HUES48 (cell line): ENCODE measurements at regions not wholly inside any gene's neighbourhood (a gene's known extent, or its start where the extent isn't known, plus 50 kb on each side); places are given as distances from the start of the nearest gene placed in this dataset.

Source experiments
- H3K27ac ChIP-seq: one replicate; pipeline ENCODE4 v1.7.0; 2013; ENCODE audit warnings: low read depth, low read length, inconsistent platforms
- H3K27me3 ChIP-seq: 2 replicates; pipeline ENCODE4 v1.6.1; 2013; ENCODE audit warnings: mild to moderate bottlenecking, low read length; ENCODE audit not compliant: control insufficient read depth, insufficient read depth
- H3K36me3 ChIP-seq: 2 replicates; pipeline ENCODE4 v1.6.1; 2013; ENCODE audit warnings: low read length; ENCODE audit not compliant: control insufficient read depth, insufficient read depth
- H3K4me1 ChIP-seq: 2 replicates; pipeline ENCODE4 v1.6.1; 2013; ENCODE audit warnings: mild to moderate bottlenecking, low read length; ENCODE audit not compliant: control insufficient read depth, insufficient read depth
- H3K4me3 ChIP-seq: 2 replicates; pipeline ENCODE4 v1.5.1; 2013; ENCODE audit warnings: mild to moderate bottlenecking, low read depth, low read length
- H3K9ac ChIP-seq: 2 replicates; pipeline ENCODE4 v1.6.1; 2013; ENCODE audit warnings: mild to moderate bottlenecking, low read depth, low read length, moderate library complexity
- H3K9me3 ChIP-seq: 2 replicates; pipeline ENCODE4 v1.6.1; 2013; ENCODE audit warnings: low read length; ENCODE audit not compliant: control insufficient read depth, insufficient read depth

GRCh38 chr2:64770137-64770780 is 116.5 kb upstream of the SERTAD2 start:
- Histone ChIP-seq H3K27ac (no peak overlapping the region), H3K4me1 (0 out of 2 replicates have a peak, but pooled peaks cover 8% of the 10 kb centered on the region), H3K9me3 (no peaks in the 10 kb centered on the region), H3K27me3 (peaks cover 55% of the 10 kb centered on the region), H3K4me3 (no peak overlapping the region), H3K9ac (no peak overlapping the region), H3K36me3 (no peaks in the 10 kb centered on the region)

- H3K36me3 ChIP-seq, result no peaks in the 10 kb centered on the region
- H3K9ac ChIP-seq, result no peak overlapping the region
- no peaks in the 10 kb centered on the region for H3K9me3 ChIP-seq
- H3K27me3 ChIP-seq, result peaks cover 49% of the 10 kb centered on the region
- H3K4me3 ChIP-seq, result no peak overlapping the region
- no peak overlapping the region for H3K27ac ChIP-seq
- H3K4me1 ChIP-seq, result 0 out of 2 replicates have a peak, but pooled peaks cover 8% of the 10 kb centered on the region
These were observed 117.1 kb upstream of the SERTAD2 start for GRCh38 chr2:64770781-64771334.

GRCh38 chr2:64771737-64772136 is 118.0 kb upstream of the SERTAD2 start:
- Histone ChIP-seq H3K4me3 (no peak overlapping the region), H3K4me1 (0 out of 2 replicates have a peak, but pooled peaks cover 6% of the 10 kb centered on the region), H3K36me3 (no peaks in the 10 kb centered on the region), H3K27me3 (peaks cover 40% of the 10 kb centered on the region), H3K9ac (no peak overlapping the region), H3K9me3 (no peaks in the 10 kb centered on the region), H3K27ac (no peak overlapping the region)

- Histone ChIP-seq H3K9ac (no peak overlapping the region), H3K4me3 (no peak overlapping the region), H3K36me3 (no peaks in the 10 kb centered on the region), H3K9me3 (no peaks in the 10 kb centered on the region), H3K27ac (no peak overlapping the region), H3K4me1 (no peaks in the 10 kb centered on the region), H3K27me3 (peaks cover 27% of the 10 kb centered on the region)
These were observed 119.9 kb upstream of the SERTAD2 start for GRCh38 chr2:64773461-64774118.

GRCh38 chr2:64777841-64778240 is 124.1 kb upstream of the SERTAD2 start:
- Histone ChIP-seq H3K4me3 (no peak overlapping the region), H3K27me3 (no peaks in the 10 kb centered on the region), H3K27ac (no peak overlapping the region), H3K4me1 (no peaks in the 10 kb centered on the region), H3K9me3 (no peaks in the 10 kb centered on the region), H3K36me3 (no peaks in the 10 kb centered on the region), H3K9ac (no peak overlapping the region)

- Histone ChIP-seq H3K4me3 (no peak overlapping the region), H3K9ac (no peak overlapping the region), H3K27ac (no peak overlapping the region), H3K4me1 (no peaks in the 10 kb centered on the region), H3K9me3 (no peaks in the 10 kb centered on the region), H3K27me3 (no peaks in the 10 kb centered on the region), H3K36me3 (no peaks in the 10 kb centered on the region)
These were observed 125.5 kb upstream of the SERTAD2 start for GRCh38 chr2:64779117-64779690.

GRCh38 chr2:64780041-64780440 is 126.3 kb upstream of the SERTAD2 start:
- Histone ChIP-seq H3K4me1 (no peaks in the 10 kb centered on the region), H3K4me3 (no peak overlapping the region), H3K27me3 (no peaks in the 10 kb centered on the region), H3K27ac (no peak overlapping the region), H3K9me3 (no peaks in the 10 kb centered on the region), H3K9ac (no peak overlapping the region), H3K36me3 (no peaks in the 10 kb centered on the region)

GRCh38 chr2:64781711-64782390 is 128.1 kb upstream of the SERTAD2 start:
- no peaks in the 10 kb centered on the region for H3K9me3 ChIP-seq
- no peak overlapping the region for H3K9ac ChIP-seq
- no peaks in the 10 kb centered on the region for H3K4me1 ChIP-seq
- no peaks in the 10 kb centered on the region for H3K27me3 ChIP-seq
- H3K4me3 ChIP-seq, result no peak overlapping the region
- no peaks in the 10 kb centered on the region for H3K36me3 ChIP-seq
- no peak overlapping the region for H3K27ac ChIP-seq

- Histone ChIP-seq H3K9me3 (no peaks in the 10 kb centered on the region), H3K4me1 (peaks cover 4% of the 10 kb centered on the region; the same call in 1 of the 2 replicates), H3K36me3 (no peaks in the 10 kb centered on the region), H3K4me3 (no peak overlapping the region), H3K27ac (no peak overlapping the region), H3K27me3 (no peaks in the 10 kb centered on the region), H3K9ac (no peak overlapping the region)
These were observed 130.7 kb upstream of the SERTAD2 start for GRCh38 chr2:64784168-64785061.

- Histone ChIP-seq H3K36me3 (no peaks in the 10 kb centered on the region), H3K9me3 (no peaks in the 10 kb centered on the region), H3K9ac (no peak overlapping the region), H3K4me3 (no peak overlapping the region), H3K27me3 (no peaks in the 10 kb centered on the region), H3K4me1 (peaks cover 7% of the 10 kb centered on the region), H3K27ac (no peak overlapping the region)
These were observed 131.5 kb upstream of the SERTAD2 start for GRCh38 chr2:64785245-64785644.
